Small intestine (tissue), 7 donors: ENCODE measurements at regions not wholly inside any gene's neighbourhood (a gene's known extent, or its start where the extent isn't known, plus 50 kb on each side); places are given as distances from the start of the nearest gene placed in this dataset.
A peak's percentile ranks its signal among the peaks of the same experiment; 100 is the strongest.

Source experiments
- DNase-seq, 2 donors: peaks; one replicate each; pipeline versions ENCODE4 v3.0.0 to v3.0.0-alpha.2; 2013
- FAIRE-seq: peaks from 2 replicates; lab custom pipeline; 2012; peaks lifted over from hg19 to GRCh38; lab: Jason Lieb, UNC
- H3K27ac ChIP-seq, 3 donors: one replicate each; pipeline ENCODE4 v1.5.1; 2013; ENCODE audit warnings: low read length in 2 of 3, mild to moderate bottlenecking in 2 of 3, control low read depth in 1 of 3, inconsistent platforms in 1 of 3, low read depth in 1 of 3, moderate library complexity in 1 of 3
- H3K27me3 ChIP-seq, 3 donors: one replicate each; pipeline ENCODE4 v1.6.1; 2013; ENCODE audit warnings: low read length in 3 of 3, inconsistent platforms in 1 of 3; ENCODE audit not compliant: control insufficient read depth in 3 of 3, insufficient read depth in 3 of 3
- H3K36me3 ChIP-seq, 3 donors: one replicate each; pipeline ENCODE4 v1.6.1; 2013; ENCODE audit warnings: low read length in 3 of 3, inconsistent platforms in 1 of 3, low read depth in 1 of 3, mild to moderate bottlenecking in 1 of 3, moderate library complexity in 1 of 3; ENCODE audit not compliant: control insufficient read depth in 3 of 3, insufficient read depth in 2 of 3
- H3K4me1 ChIP-seq, 3 donors: one replicate each; pipeline ENCODE4 v1.6.1; 2013; ENCODE audit warnings: low read length in 2 of 3, inconsistent platforms in 1 of 3, low read depth in 1 of 3, mild to moderate bottlenecking in 1 of 3, moderate library complexity in 1 of 3; ENCODE audit not compliant: control insufficient read depth in 3 of 3, insufficient read depth in 2 of 3
- H3K4me3 ChIP-seq, 3 donors: one replicate each; pipeline ENCODE4 v1.5.1; 2013; ENCODE audit warnings: low read length in 3 of 3, control low read depth in 1 of 3, inconsistent platforms in 1 of 3, low read depth in 1 of 3, mild to moderate bottlenecking in 1 of 3, moderate library complexity in 1 of 3
- H3K9me3 ChIP-seq, 2 donors: one replicate each; pipeline ENCODE4 v1.6.1; 2013; ENCODE audit warnings: low read depth in 1 of 2, low read length in 1 of 2; ENCODE audit not compliant: control insufficient read depth in 2 of 2, insufficient read depth in 1 of 2
- WGBS, 3 donors: extraction: QIAGEN DNeasy Blood & Tissue Kit; methylation state at CpG; one replicate each; pipeline ENCODE4 v1.1.7; 2013; 5-methylcytosine and 5-hydroxymethylcytosine counted together
- donor health status: healthy with polysubstance abuse.
- donor health status: control.
- donor health status: control.
- donor health status: Bipolar disorder and iron deficiency.
- donor health status: healthy.

- peaks cover 0 to 11% of the 10 kb centered on the region in 2 donors for H3K9me3 ChIP-seq
- no peak overlapping the region for H3K4me3 ChIP-seq
- peaks cover 3 to 27% (median 5%) of the 10 kb centered on the region in 3 donors for H3K4me1 ChIP-seq
- H3K27me3 ChIP-seq: no peaks in the 10 kb centered on the region
- H3K27ac ChIP-seq: peak overlapping the region in 1 of 3 donors; percentile 49
- 72 to 74% (median 72%) methylated on average over 5 of the region's 5 CpGs for WGBS, 3 donors
- FAIRE-seq (no peak), DNase-seq (no peak)
- H3K36me3 ChIP-seq: no peaks in the 10 kb centered on the region
These were observed 150.4 kb downstream of the MRPL14 start for GRCh38 chr6:43976706-43977403.

GRCh38 chr6:43974643-43975230 lies 152.5 kb downstream of the MRPL14 start:
- Histone ChIP-seq H3K9me3 (peaks cover 0 to 11% of the 10 kb centered on the region in 2 donors), H3K4me1 (peaks cover 3 to 31% (median 5%) of the 10 kb centered on the region in 3 donors), H3K36me3 (no peaks in the 10 kb centered on the region), H3K4me3 (no peak overlapping the region), H3K27ac (no peak overlapping the region), H3K27me3 (no peaks in the 10 kb centered on the region)
- WGBS, 3 donors: 77 to 79% (median 79%) methylated on average over 3 of the region's 3 CpGs
- DNase-seq (no peak), FAIRE-seq (no peak)

GRCh38 chr6:43973357-43973756 lies 153.9 kb downstream of the MRPL14 start:
- Histone ChIP-seq H3K36me3 (no peaks in the 10 kb centered on the region), H3K27ac (peak overlapping the region in 1 of 3 donors; percentile 31), H3K27me3 (no peaks in the 10 kb centered on the region), H3K4me1 (peaks cover 3 to 31% (median 5%) of the 10 kb centered on the region in 3 donors), H3K4me3 (no peak overlapping the region), H3K9me3 (peaks cover 0 to 11% of the 10 kb centered on the region in 2 donors)
- WGBS, 3 donors: 44 to 69% (median 55%) methylated on average over 4 of the region's 4 CpGs
- no peak for DNase-seq
- FAIRE-seq: no peak

- DNase-seq: peak; percentile 40 to 47
- peaks cover 0 to 11% of the 10 kb centered on the region in 2 donors for H3K9me3 ChIP-seq
- no peaks in the 10 kb centered on the region for H3K36me3 ChIP-seq
- WGBS, 3 donors: 13 to 29% (median 17%) methylated on average over 3 of the region's 3 CpGs
- no peak overlapping the region for H3K4me3 ChIP-seq
- no peaks in the 10 kb centered on the region for H3K27me3 ChIP-seq
- no peak for FAIRE-seq
- peak overlapping the region in 1 of 3 donors; percentile 40 for H3K27ac ChIP-seq
- H3K4me1 ChIP-seq: peaks cover 3 to 26% (median 5%) of the 10 kb centered on the region in 3 donors
These were observed 154.3 kb downstream of the MRPL14 start for GRCh38 chr6:43972913-43973300.

DNA sequence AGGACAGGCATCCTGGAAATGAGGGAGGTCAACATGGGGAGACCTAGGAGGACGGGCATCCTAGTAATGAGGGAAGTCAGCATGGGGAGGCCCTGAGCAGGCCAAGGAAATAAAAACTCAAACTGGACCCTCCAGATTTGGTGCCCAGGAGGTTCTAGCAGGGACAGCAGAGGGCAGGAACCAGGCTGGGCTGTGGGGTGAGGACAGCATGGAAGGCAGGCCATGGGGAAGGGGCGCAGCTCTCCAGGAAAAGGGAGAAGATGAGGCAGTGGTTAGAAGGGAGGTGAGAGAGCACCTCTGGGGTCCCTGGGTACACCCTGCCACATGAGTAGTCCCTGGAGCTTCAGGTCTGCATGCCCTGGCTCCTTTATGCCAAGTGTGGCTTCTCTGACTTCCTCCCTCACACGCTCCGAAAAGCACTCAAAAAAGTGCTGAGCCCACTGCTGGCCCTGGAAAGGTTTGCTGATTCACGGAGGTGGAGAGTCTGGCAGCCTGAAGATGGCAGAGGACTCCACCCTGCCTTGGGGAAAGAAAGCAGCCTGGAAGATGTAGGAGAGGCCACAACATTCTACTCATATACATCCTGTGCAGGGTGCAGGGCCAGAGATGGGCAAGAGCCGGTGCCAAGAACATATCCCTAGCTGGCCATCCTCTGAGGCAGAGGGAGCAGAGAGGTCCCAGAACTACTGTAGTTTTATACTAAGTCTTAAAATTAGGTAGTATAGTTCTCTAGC lies 154.9 kb downstream of the MRPL14 start:
- Histone ChIP-seq H3K27me3 (no peaks in the 10 kb centered on the region), H3K4me3 (no peak overlapping the region), H3K36me3 (no peaks in the 10 kb centered on the region), H3K9me3 (peaks cover 0 to 11% of the 10 kb centered on the region in 2 donors), H3K4me1 (peaks cover 0 to 20% (median 5%) of the 10 kb centered on the region in 3 donors), H3K27ac (peak overlapping the region in 1 of 3 donors; percentile 40)
- DNase-seq (no peak), FAIRE-seq (no peak)
- 75 to 92% (median 79%) methylated on average over 6 of the region's 6 CpGs for WGBS, 3 donors

DNA sequence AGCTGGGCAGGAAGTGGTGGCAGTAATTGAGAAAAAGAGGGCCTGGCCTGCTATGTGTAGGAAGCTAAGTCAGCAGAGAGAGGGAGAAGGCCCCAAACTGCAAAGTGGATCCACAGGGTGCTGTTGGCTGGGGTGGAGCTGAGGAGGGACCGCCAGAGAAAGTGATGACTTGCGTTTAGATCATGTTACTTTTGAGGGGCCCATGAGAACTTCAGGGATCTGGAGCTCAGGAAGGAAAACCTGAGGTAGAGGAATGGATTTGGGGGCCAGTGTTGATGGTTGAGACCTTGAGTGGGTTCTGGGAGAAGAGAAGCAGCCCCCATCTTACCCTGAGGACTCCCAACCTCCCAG lies 155.5 kb downstream of the MRPL14 start:
- H3K36me3 ChIP-seq: no peaks in the 10 kb centered on the region
- no peak for DNase-seq
- H3K27ac ChIP-seq: peak overlapping the region in 1 of 3 donors; percentile 52
- no peaks in the 10 kb centered on the region for H3K27me3 ChIP-seq
- WGBS, 3 donors: 69 to 94% (median 90%) methylated on average over 2 of the region's 2 CpGs
- no peak overlapping the region for H3K4me3 ChIP-seq
- no peak for FAIRE-seq
- H3K4me1 ChIP-seq: peaks cover 0 to 16% (median 3%) of the 10 kb centered on the region in 3 donors
- H3K9me3 ChIP-seq: peaks cover 0 to 11% of the 10 kb centered on the region in 2 donors

DNA sequence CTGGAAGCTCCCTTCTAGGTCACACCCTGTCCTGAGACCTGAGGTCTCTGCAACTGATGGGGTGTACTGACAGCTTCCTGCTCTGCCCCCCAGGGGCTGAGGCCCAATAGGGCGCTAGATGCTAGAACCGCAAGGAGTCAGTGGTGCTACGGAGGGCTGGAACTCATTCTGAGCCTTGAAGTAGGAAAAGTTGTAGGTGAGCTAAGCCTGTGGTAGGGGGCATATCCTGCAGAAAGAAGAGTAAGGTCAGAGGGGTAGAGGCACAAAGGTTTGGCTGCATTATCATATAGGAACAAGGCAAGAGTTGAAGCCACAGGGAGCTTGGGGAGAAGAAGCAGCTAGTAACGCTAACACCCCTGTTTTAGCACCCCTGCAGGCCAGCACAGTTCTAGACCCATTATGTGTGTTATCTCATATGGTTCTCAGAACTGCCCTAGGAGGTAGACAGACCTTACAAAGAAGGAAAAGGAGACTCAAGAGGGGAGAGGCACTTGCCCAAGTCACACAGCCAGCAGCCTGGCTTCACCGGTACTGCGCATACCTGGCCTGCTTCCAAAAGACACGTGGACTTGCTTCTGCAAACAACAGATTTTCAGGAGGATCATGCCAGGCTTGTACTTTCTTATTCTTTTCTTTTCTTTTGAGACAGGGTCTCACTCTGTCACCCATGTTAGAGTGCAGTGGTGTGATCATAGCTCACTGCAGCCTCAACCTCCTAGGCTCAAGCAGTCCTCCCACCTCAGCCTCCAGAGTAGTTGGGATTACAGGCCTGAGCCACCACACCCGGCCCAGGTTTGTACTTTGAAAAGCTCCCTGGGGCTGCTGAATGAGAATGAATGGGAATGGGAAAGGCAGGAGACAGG lies 156.1 kb downstream of the MRPL14 start:
- H3K27ac ChIP-seq: peak overlapping the region in 1 of 3 donors; percentile 52

More for the DNA sequence above, 156.1 kb downstream of the MRPL14 start:
- Histone ChIP-seq H3K4me3 (no peak overlapping the region), H3K27me3 (no peaks in the 10 kb centered on the region), H3K9me3 (peaks cover 0 to 6% of the 10 kb centered on the region in 2 donors), H3K36me3 (no peaks in the 10 kb centered on the region), H3K4me1 (peaks cover 0 to 16% (median 3%) of the 10 kb centered on the region in 3 donors)
- FAIRE-seq (no peak), DNase-seq (peak; percentile 35 to 71)
- WGBS, 3 donors: 51 to 86% (median 68%) methylated on average over 8 of the region's 8 CpGs
